D721Med (cell line): ENCODE measurements at regions not wholly inside any gene's neighbourhood (a gene's known extent, or its start where the extent isn't known, plus 50 kb on each side); places are given as distances from the start of the nearest gene placed in this dataset.

ENCODE experiments used
- DNase-seq: peaks from one replicate; pipeline ENCODE4 v3.0.0; 2011; ENCODE audit warnings: low spot score; ENCODE audit not compliant: insufficient read length
- FAIRE-seq: peaks from 2 replicates; lab custom pipeline; 2011; peaks lifted over from hg19 to GRCh38; lab: Jason Lieb, UNC
- CTCF ChIP-seq: IDR thresholded peaks from 2 replicates; pipeline ENCODE4 v1.5.1; 2012; ENCODE audit warnings: mild to moderate bottlenecking, control low read depth; ENCODE audit not compliant: insufficient read depth; ENCODE audit errors: missing control alignments

- FAIRE-seq: no peak
- DNase-seq: no peak
Measured at GRCh38 chr6:12457094-12457493, 166.9 kb downstream of the EDN1 start.

GRCh38 chr6:12458558-12458957 lies 168.4 kb downstream of the EDN1 start:
- no peak for FAIRE-seq
- no peak for TF ChIP-seq CTCF
- no peak for DNase-seq

More at GRCh38 chr6:12457094-12457493, 166.9 kb downstream of the EDN1 start:
- TF ChIP-seq CTCF: no peak

GRCh38 chr6:12459945-12460661 lies 169.9 kb downstream of the EDN1 start:
- DNase-seq (no peak), FAIRE-seq (no peak)
- TF ChIP-seq CTCF: no peak

GRCh38 chr6:12467706-12468670 lies 177.8 kb downstream of the EDN1 start:
- FAIRE-seq (no peak), DNase-seq (no peak)
- no peak for TF ChIP-seq CTCF

- no peak for TF ChIP-seq CTCF
- FAIRE-seq (no peak), DNase-seq (no peak)
Measured at GRCh38 chr6:12472601-12473038, 182.5 kb downstream of the EDN1 start.

GRCh38 chr6:12473494-12473893 lies 183.3 kb downstream of the EDN1 start:
- FAIRE-seq: no peak
- no peak for TF ChIP-seq CTCF
- DNase-seq: no peak
